Choroid plexus epithelial cell (primary cell): ENCODE measurements at regions not wholly inside any gene's neighbourhood (a gene's known extent, or its start where the extent isn't known, plus 50 kb on each side); places are given as distances from the start of the nearest gene placed in this dataset.

Experiments
- DNase-seq: peaks from one replicate; pipeline ENCODE4 v3.0.0-alpha.2; 2010; ENCODE audit warnings: low read depth
- H3K4me3 ChIP-seq: 2 replicates; pipeline ENCODE4 v1.5.1; 2011; ENCODE audit warnings: low read depth, mild to moderate bottlenecking, control low read depth, low read length, moderate library complexity
- TF ChIP-seq, protein P1 (sequence below): conservative IDR thresholded peaks from 2 replicates; pipeline ENCODE4 v1.5.1; 2011; ENCODE audit warnings: low read depth, mild to moderate bottlenecking, control low read depth, inconsistent platforms, low read length, moderate library complexity

DNA sequence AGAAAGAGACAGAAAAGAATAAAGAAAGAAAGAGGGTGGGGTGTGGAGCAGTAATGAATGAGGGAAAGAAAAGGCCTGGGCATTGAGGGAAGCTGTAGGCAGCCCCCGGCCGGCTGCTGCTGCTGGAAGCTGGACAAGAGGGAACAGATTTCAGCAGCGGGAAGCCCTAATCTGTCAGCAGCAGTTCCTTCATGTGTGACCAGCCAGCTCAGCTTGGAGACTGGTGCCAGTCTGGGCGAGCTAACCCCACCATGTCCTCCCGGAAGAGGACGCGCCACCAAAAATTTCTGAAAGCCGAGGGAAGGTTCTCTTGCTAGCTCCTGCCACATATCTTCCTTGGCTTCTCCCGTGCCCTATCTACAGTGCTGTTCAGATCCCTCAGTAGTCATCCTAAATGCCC is 236.8 kb downstream of the GRIN2B start:
- no peak overlapping the region for H3K4me3 ChIP-seq
- DNase-seq: no peak
- TF ChIP-seq, protein P1, sequence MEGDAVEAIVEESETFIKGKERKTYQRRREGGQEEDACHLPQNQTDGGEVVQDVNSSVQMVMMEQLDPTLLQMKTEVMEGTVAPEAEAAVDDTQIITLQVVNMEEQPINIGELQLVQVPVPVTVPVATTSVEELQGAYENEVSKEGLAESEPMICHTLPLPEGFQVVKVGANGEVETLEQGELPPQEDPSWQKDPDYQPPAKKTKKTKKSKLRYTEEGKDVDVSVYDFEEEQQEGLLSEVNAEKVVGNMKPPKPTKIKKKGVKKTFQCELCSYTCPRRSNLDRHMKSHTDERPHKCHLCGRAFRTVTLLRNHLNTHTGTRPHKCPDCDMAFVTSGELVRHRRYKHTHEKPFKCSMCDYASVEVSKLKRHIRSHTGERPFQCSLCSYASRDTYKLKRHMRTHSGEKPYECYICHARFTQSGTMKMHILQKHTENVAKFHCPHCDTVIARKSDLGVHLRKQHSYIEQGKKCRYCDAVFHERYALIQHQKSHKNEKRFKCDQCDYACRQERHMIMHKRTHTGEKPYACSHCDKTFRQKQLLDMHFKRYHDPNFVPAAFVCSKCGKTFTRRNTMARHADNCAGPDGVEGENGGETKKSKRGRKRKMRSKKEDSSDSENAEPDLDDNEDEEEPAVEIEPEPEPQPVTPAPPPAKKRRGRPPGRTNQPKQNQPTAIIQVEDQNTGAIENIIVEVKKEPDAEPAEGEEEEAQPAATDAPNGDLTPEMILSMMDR: no peak

DNA sequence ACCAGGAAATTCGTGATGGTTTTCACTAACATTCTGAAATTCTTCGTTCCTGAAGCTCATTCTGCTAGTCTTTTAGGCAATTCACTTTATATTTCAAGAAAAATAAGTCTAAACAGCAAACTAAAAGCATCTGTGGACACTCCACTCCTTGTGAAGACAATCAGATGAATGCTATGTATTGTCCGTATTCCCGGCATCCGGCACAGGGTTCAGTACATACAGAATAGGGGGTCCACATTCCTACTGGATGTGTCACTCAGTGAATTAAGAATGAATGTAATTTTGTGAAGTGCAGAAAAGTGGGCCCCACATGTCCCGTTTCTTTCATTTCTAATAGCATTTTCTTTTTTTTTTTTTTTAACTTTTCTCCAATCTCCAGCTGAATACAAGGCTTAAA is 241.3 kb downstream of the GRIN2B start:
- no peak for DNase-seq
- TF ChIP-seq, protein P1: no peak
- no peak overlapping the region for H3K4me3 ChIP-seq

DNA sequence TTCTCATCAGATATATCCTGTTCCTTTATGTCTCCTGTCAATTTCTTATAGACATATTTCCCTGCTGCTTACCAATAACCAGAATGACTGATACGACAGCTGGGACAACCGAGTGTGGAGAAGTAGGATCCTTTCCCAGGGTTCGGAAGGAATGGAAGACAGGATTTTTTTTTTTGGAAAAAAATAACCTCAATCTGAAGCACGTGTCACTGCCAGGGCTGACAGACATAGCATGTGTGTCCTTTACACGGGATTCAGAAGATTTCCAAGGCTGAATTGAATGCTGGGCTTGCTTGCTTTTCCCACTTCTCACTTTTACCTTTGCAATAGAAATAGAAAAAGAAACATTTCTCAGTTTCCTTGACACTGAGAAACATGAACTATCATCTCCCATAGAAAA is 245.7 kb downstream of the GRIN2B start:
- DNase-seq: no peak
- TF ChIP-seq, protein P1: no peak
- no peak overlapping the region for H3K4me3 ChIP-seq

DNA sequence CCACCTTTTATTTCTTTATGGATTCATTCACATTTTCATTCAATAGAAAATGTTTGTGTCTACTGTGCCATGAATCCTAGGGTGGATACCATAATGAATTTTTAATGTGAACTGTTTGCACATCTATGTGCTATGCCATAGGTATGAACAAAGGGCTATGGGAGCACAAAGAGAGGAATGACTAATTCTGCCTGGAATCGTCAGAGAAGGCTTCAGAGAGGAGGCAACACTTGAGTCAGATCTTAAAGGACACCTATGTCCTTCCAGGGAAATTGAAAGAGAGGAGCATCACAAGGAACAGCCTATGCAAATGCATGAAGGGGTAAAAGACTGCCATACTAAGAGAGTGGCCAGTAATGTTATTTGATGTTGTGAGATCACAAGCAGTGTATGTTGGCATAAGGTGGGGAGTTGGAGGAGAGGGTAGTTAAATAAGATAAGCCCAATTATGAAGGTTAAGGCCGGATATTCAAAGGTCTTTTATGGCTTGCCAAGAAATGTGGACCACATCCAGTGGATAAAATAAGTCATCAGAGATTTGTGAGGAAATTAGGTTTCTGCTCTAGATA is 246.7 kb downstream of the GRIN2B start:
- H3K4me3 ChIP-seq: no peak overlapping the region
- TF ChIP-seq, protein P1: no peak
- no peak for DNase-seq

DNA sequence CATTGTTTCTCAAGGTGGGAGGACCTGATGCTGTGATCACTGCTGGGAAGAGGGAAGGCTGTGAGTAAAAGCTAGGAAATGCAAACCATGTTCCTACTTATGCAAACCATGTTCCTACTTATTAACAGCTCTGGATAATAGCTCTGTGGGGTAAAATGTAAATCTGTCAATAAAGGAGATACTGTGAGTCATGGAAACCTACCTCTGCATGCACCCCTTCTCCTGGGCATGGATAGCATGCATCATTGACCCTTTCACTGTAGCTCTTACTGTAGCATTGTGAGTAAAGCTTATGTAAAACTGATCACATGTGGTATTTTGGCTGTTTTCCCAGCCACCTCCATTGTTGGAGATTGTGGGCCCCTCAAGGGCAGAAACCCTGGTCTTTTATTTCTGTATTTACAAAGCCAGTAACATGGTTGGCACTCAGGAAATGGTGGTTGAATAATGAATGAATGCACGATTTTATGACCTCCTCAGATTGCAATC is 253.7 kb downstream of the GRIN2B start:
- TF ChIP-seq, protein P1: no peak
- no peak for DNase-seq
- no peak overlapping the region for H3K4me3 ChIP-seq

DNA sequence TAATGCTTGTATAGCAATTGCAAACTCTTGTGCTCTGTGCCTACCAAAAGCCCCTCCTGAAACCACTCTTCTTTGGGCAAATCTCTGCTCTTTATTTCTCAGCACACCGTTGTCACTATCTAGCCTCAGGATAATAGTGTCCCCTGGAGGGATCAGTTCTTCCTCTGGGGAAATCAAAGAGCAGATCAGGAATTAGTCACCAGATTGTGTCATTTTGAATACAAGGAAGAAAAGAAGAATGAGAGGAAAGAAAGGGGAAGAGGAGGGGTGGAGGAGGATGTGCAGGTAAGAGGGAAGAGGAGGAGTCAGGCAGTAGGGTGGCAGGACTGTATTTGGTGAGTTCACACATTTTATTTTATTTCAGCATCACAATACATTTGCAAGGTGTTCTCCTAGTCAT is 256.4 kb downstream of the GRIN2B start:
- DNase-seq: no peak
- TF ChIP-seq, protein P1: no peak
- no peak overlapping the region for H3K4me3 ChIP-seq

DNA sequence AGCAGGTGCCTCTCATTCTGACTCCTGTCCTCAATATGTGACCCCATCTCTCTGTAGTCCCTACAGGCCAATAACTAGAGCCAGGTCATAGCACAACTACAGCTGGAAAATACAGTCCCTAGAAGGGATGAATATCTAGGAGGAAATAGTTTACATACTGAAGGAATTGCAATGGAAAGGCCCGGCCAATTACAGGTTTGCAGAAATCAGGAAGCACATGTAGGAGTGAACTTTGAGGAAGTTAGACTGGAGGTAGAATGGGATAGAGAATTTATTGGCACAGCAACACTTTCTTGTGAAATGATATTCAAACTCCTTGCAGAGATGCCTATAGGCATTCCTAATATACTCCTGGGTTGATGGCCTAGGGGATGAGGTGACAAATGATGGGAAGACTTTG is 257.3 kb downstream of the GRIN2B start:
- no peak for DNase-seq
- H3K4me3 ChIP-seq: no peak overlapping the region
- TF ChIP-seq, protein P1: no peak
